Left hindlimb (tissue), 1 donor: ENCODE measurements at regions not wholly inside any gene's neighbourhood (a gene's known extent, or its start where the extent isn't known, plus 50 kb on each side); places are given as distances from the start of the nearest gene placed in this dataset.

Source experiments
- DNase-seq: peaks from one replicate; pipeline ENCODE4 v3.0.0-alpha.2; 2018

- no peak for DNase-seq
Observed at GRCh38 chr10:111458256-111458655, 381.4 kb downstream of the ADRA2A start.

- no peak for DNase-seq
Observed at GRCh38 chr10:111459967-111460366, 383.1 kb downstream of the ADRA2A start.

GRCh38 chr10:111472445-111472844, 395.6 kb downstream of the ADRA2A start:
- no peak for DNase-seq

GRCh38 chr10:111473361-111473760, 396.5 kb downstream of the ADRA2A start:
- no peak for DNase-seq

GRCh38 chr10:111474786-111475185, 398.0 kb downstream of the ADRA2A start:
- no peak for DNase-seq

GRCh38 chr10:111475720-111476119, 398.9 kb downstream of the ADRA2A start:
- no peak for DNase-seq

- no peak for DNase-seq
Observed at GRCh38 chr10:111478651-111479050, 401.8 kb downstream of the ADRA2A start.

GRCh38 chr10:111479966-111480365, 403.1 kb downstream of the ADRA2A start:
- no peak for DNase-seq

- DNase-seq: no peak
Observed at GRCh38 chr10:111481261-111481826, 404.5 kb downstream of the ADRA2A start.

GRCh38 chr10:111481866-111482265, 405.0 kb downstream of the ADRA2A start:
- DNase-seq: no peak

GRCh38 chr10:111482621-111483216, 405.9 kb downstream of the ADRA2A start:
- DNase-seq: no peak

GRCh38 chr10:111485767-111486166, 408.9 kb downstream of the ADRA2A start:
- no peak for DNase-seq

GRCh38 chr10:111486346-111486745, 409.5 kb downstream of the ADRA2A start:
- no peak for DNase-seq

GRCh38 chr10:111488668-111489067, 411.8 kb downstream of the ADRA2A start:
- no peak for DNase-seq

- no peak for DNase-seq
Observed at GRCh38 chr10:111491154-111491553, 414.3 kb downstream of the ADRA2A start.

- no peak for DNase-seq
Observed at GRCh38 chr10:111493024-111493625, 416.3 kb downstream of the ADRA2A start.

GRCh38 chr10:111498560-111498959, 421.7 kb downstream of the ADRA2A start:
- DNase-seq: no peak

- no peak for DNase-seq
Observed at GRCh38 chr10:111504376-111504775, 427.5 kb downstream of the ADRA2A start.

GRCh38 chr10:111506266-111507034, 429.6 kb downstream of the ADRA2A start:
- no peak for DNase-seq

- no peak for DNase-seq
Observed at GRCh38 chr10:111511751-111512150, 434.9 kb downstream of the ADRA2A start.

- no peak for DNase-seq
Observed at GRCh38 chr10:111515264-111515663, 438.4 kb downstream of the ADRA2A start.

GRCh38 chr10:111515706-111516105, 438.9 kb downstream of the ADRA2A start:
- DNase-seq: no peak

GRCh38 chr10:111516144-111516543, 439.3 kb downstream of the ADRA2A start:
- no peak for DNase-seq

- DNase-seq: no peak
Observed at GRCh38 chr10:111522141-111522540, 445.3 kb downstream of the ADRA2A start.
